HAP-1 (cell line): ENCODE measurements at regions not wholly inside any gene's neighbourhood (a gene's known extent, or its start where the extent isn't known, plus 50 kb on each side); places are given as distances from the start of the nearest gene placed in this dataset.
A peak's percentile ranks its signal among the peaks of the same experiment; 100 is the strongest.

Experiments
- DNase-seq, 2 experiments: peaks; one replicate each; pipeline ENCODE4 v3.0.0-alpha.2; 2016 to 2020; ENCODE audit warnings: low spot score in 2 of 2
- H3K27me3 ChIP-seq: fragments of 250-450 bp; sonication (Bioruptor Pico); 2 replicates; pipeline ENCODE4 v1.5.1; 2020; ENCODE audit warnings: low read depth, mild to moderate bottlenecking, moderate library complexity
- H3K36me3 ChIP-seq: fragments of 250-450 bp; sonication (Bioruptor Pico); replicated peaks from 2 replicates; pipeline ENCODE4 v1.5.1; 2020; ENCODE audit warnings: mild to moderate bottlenecking
- H3K4me1 ChIP-seq: fragments of 250-450 bp; sonication (Bioruptor Pico); 2 replicates; pipeline ENCODE4 v1.5.1; 2020; ENCODE audit warnings: mild to moderate bottlenecking
- H3K4me3 ChIP-seq: fragments of 250-450 bp; sonication (Bioruptor Pico); 2 replicates; pipeline ENCODE4 v1.5.1; 2020; ENCODE audit warnings: mild to moderate bottlenecking, moderate library complexity
- H3K9me3 ChIP-seq: fragments of 250-450 bp; sonication (Bioruptor Pico); 2 replicates; pipeline ENCODE4 v1.5.1; 2020; ENCODE audit warnings: mild to moderate bottlenecking, moderate library complexity
- in situ Hi-C: fragments of 300-500 bp; cut with MboI; formaldehyde crosslinking; loops from 3 replicates; pipeline ENCODE4 v1.14.3; 2020; ENCODE audit warnings: low sequenced_read_pairs, inconsistent platforms, mixed read lengths

DNA sequence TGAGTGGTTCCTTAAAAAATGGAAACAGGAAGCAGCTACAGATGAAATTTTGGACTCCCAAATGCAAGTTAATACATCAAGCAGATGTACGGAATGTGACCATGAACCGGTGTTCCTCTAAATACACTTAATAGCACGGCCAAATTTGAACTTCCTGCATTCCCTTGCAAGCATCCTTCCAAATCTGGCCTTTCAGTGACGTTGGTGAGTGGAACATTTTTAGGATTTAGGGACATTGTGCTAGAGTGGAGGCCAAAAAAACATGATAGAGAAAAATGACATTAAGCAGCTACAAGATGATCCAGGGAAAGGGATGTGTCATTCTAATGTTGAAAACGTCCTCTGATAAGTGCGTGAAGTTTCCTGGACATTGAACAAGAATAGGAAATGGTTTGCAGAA, 62.1 kb downstream of the CTAGE1 start:
- DNase-seq: no peak
- no peaks in the 10 kb centered on the region for H3K9me3 ChIP-seq
- in situ Hi-C loops: no loop called here
- H3K27me3 ChIP-seq: peaks cover 5% of the 10 kb centered on the region
- no peaks in the 10 kb centered on the region for H3K4me1 ChIP-seq
- no peaks in the 10 kb centered on the region for H3K36me3 ChIP-seq
- H3K4me3 ChIP-seq: no peak overlapping the region

- H3K9me3 ChIP-seq: no peaks in the 10 kb centered on the region
- no peak for DNase-seq
- peaks cover 8% of the 10 kb centered on the region for H3K27me3 ChIP-seq
- H3K4me1 ChIP-seq: no peaks in the 10 kb centered on the region
- no peak overlapping the region for H3K4me3 ChIP-seq
- no peaks in the 10 kb centered on the region for H3K36me3 ChIP-seq
- in situ Hi-C loops: no loop called here
Measured at GRCh38 chr18:22355069-22355468, 62.6 kb downstream of the CTAGE1 start.

DNA sequence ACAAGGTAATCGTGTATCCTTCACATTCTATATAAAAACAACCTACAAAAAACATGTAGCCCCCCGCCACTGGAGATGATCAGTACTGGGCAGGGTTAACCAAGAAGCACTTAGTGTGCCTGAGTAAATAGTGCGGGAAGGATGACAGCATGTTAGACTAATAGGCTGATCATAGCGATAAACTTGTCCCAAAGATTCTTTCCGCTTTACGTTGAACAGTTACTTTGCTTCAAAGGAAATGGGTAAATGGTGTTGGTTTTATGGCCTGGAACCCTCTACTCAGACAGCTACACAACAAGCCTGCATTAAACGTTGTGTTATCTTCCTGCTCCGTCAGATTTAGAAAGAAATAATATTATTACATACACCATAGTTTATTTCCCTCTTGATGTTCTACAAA, 67.7 kb downstream of the CTAGE1 start:
- H3K27me3 ChIP-seq: peaks cover 48% of the 10 kb centered on the region
- H3K9me3 ChIP-seq: no peaks in the 10 kb centered on the region
- no peak for DNase-seq
- in situ Hi-C loops: no loop called here
- no peak overlapping the region for H3K4me3 ChIP-seq
- no peaks in the 10 kb centered on the region for H3K36me3 ChIP-seq
- H3K4me1 ChIP-seq: no peaks in the 10 kb centered on the region

GRCh38 chr18:22349317-22349898, 68.3 kb downstream of the CTAGE1 start:
- no peaks in the 10 kb centered on the region for H3K9me3 ChIP-seq
- H3K36me3 ChIP-seq: no peaks in the 10 kb centered on the region
- H3K4me3 ChIP-seq: no peak overlapping the region
- in situ Hi-C loops: no loop called here
- no peak for DNase-seq
- peaks cover 48% of the 10 kb centered on the region for H3K27me3 ChIP-seq
- no peaks in the 10 kb centered on the region for H3K4me1 ChIP-seq

- peak in 1 of 2 experiments; percentile 15 for DNase-seq
- in situ Hi-C loops: no loop called here
- H3K9me3 ChIP-seq: no peaks in the 10 kb centered on the region
- peaks cover 48% of the 10 kb centered on the region for H3K27me3 ChIP-seq
- no peaks in the 10 kb centered on the region for H3K4me1 ChIP-seq
- no peaks in the 10 kb centered on the region for H3K36me3 ChIP-seq
- H3K4me3 ChIP-seq: no peak overlapping the region
Measured at GRCh38 chr18:22348521-22349316, 69.0 kb downstream of the CTAGE1 start.

GRCh38 chr18:22347606-22348511, 69.9 kb downstream of the CTAGE1 start:
- H3K36me3 ChIP-seq: no peaks in the 10 kb centered on the region
- no peaks in the 10 kb centered on the region for H3K4me1 ChIP-seq
- H3K27me3 ChIP-seq: peaks cover 48% of the 10 kb centered on the region
- in situ Hi-C loops: no loop called here
- H3K4me3 ChIP-seq: no peak overlapping the region
- H3K9me3 ChIP-seq: no peaks in the 10 kb centered on the region
- no peak for DNase-seq

DNA sequence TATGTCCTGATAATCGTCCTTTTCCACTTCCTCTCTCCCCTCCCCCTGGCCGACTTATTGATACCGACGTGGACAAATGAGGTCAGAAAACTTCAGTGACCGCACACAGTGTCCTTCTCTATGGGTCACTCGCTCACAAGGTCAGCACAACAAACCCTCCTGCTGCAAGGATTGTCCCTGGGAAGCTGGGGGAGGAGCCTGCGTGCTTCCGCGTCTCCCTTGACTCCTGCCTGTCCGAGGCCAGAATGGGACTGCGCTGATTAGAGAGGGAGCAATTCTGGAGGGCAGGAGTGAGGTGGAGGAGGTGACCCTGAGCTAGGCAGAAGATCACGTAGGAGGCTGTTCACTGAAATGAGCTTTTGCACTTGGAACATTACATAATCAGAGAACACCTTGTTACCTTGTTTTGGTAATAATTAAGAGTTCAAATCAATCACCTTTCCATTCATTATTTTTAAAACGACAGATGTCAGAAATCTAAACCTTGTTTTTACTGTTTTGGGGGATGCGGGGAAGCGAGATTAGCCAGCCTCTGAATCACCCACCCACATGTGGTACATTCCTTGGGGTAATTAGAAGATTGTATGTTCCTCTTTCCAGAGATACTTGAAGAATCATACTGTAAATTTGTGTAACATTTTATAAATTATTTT, 70.6 kb downstream of the CTAGE1 start:
- H3K4me1 ChIP-seq: no peaks in the 10 kb centered on the region
- DNase-seq: peak in 1 of 2 experiments; percentile 17
- no peak overlapping the region for H3K4me3 ChIP-seq
- no peaks in the 10 kb centered on the region for H3K36me3 ChIP-seq
- in situ Hi-C loops: no loop called here
- H3K9me3 ChIP-seq: no peaks in the 10 kb centered on the region
- peaks cover 48% of the 10 kb centered on the region for H3K27me3 ChIP-seq

DNA sequence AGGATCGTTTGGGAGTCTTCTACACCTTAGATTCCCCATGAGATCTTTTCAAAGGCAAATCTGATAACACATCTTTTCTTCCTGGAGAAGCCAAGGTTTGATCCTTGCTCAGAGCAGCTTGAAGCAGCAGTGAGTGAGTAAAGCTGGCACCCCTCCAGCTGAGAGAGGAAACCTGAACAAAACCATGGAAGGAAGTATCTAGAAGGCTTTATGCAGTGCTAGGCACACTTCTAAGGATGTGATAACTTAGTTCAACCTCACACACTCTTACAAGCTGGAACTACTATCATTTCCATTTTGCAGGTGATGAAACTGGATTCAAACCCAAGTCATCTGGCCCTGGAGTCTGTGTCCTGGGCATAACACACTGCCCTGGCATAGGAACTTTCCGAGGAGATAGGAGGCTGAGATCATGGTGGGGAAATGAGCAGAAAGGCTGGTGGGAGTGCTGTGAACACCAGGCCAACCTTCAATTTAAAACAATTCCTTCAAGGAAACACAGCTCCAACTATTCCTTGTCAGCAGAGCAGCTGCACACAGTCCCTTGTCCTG, 71.2 kb downstream of the CTAGE1 start:
- H3K4me1 ChIP-seq: no peaks in the 10 kb centered on the region
- no peak overlapping the region for H3K4me3 ChIP-seq
- peaks cover 48% of the 10 kb centered on the region for H3K27me3 ChIP-seq
- no peaks in the 10 kb centered on the region for H3K36me3 ChIP-seq
- in situ Hi-C loops: no loop called here
- DNase-seq: no peak
- H3K9me3 ChIP-seq: no peaks in the 10 kb centered on the region

- Histone ChIP-seq H3K9me3 (no peaks in the 10 kb centered on the region), H3K4me1 (no peaks in the 10 kb centered on the region), H3K36me3 (no peaks in the 10 kb centered on the region), H3K4me3 (no peak overlapping the region), H3K27me3 (peaks cover 48% of the 10 kb centered on the region)
- no peak for DNase-seq
- in situ Hi-C loops: no loop called here
Measured at GRCh38 chr18:22345718-22346117, 72.0 kb downstream of the CTAGE1 start.

- DNase-seq: no peak
- H3K4me1 ChIP-seq: no peaks in the 10 kb centered on the region
- H3K27me3 ChIP-seq: peaks cover 45% of the 10 kb centered on the region
- no peaks in the 10 kb centered on the region for H3K9me3 ChIP-seq
- no peaks in the 10 kb centered on the region for H3K36me3 ChIP-seq
- in situ Hi-C loops: no loop called here
- no peak overlapping the region for H3K4me3 ChIP-seq
Measured at GRCh38 chr18:22344908-22345670, 72.6 kb downstream of the CTAGE1 start.

GRCh38 chr18:22344445-22344844, 73.3 kb downstream of the CTAGE1 start:
- in situ Hi-C loops: no loop called here
- H3K36me3 ChIP-seq: no peaks in the 10 kb centered on the region

DNA sequence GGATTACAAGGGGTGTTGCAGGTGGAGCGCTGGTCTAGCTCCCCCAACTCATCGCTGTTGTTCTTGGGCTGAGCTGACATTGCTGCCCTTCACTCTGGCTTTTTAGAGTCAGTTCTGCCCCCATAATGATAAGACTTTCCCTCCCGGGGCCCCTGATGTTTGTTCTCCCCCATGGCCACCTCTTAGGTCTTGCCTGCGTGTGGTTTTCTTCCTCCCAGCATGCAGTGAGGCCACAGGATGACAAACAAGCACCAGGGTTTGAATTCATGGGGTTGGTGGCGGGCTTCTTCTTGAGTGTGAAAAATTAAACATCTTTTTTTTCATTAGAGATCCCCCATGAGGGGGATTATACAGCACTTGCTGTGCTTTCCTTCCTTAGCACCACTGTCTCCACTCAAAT, 74.1 kb downstream of the CTAGE1 start:
- Histone ChIP-seq H3K27me3 (peaks cover 31% of the 10 kb centered on the region), H3K4me1 (no peaks in the 10 kb centered on the region), H3K9me3 (no peaks in the 10 kb centered on the region), H3K36me3 (no peaks in the 10 kb centered on the region), H3K4me3 (no peak overlapping the region)
- DNase-seq: no peak
- in situ Hi-C loops: no loop called here

More at GRCh38 chr18:22344445-22344844, 73.3 kb downstream of the CTAGE1 start:
- DNase-seq: no peak
- Histone ChIP-seq H3K9me3 (no peaks in the 10 kb centered on the region), H3K4me3 (no peak overlapping the region), H3K27me3 (peaks cover 39% of the 10 kb centered on the region), H3K4me1 (no peaks in the 10 kb centered on the region)

GRCh38 chr18:22342625-22343024, 75.1 kb downstream of the CTAGE1 start:
- no peak for DNase-seq
- Histone ChIP-seq H3K9me3 (no peaks in the 10 kb centered on the region), H3K4me1 (no peaks in the 10 kb centered on the region), H3K4me3 (no peak overlapping the region), H3K27me3 (peaks cover 23% of the 10 kb centered on the region), H3K36me3 (no peaks in the 10 kb centered on the region)
- in situ Hi-C loops: no loop called here
